Ishikawa (cell line): ENCODE measurements at regions not wholly inside any gene's neighbourhood (a gene's known extent, or its start where the extent isn't known, plus 50 kb on each side); places are given as distances from the start of the nearest gene placed in this dataset.

Experiments
- CEBPB ChIP-seq: IDR thresholded peaks from 2 replicates; pipeline ENCODE4 v1.6.1; 2012
- CREB1 ChIP-seq: IDR thresholded peaks from 2 replicates; pipeline ENCODE4 v1.6.1; 2012; ENCODE audit warnings: low read depth
- EGR1 ChIP-seq: IDR thresholded peaks from 2 replicates; pipeline ENCODE4 v1.6.1; 2012
- EP300 ChIP-seq: IDR thresholded peaks from 2 replicates; pipeline ENCODE4 v1.6.1; 2012; ENCODE audit warnings: borderline replicate concordance
- FOXM1 ChIP-seq: IDR thresholded peaks from 2 replicates; pipeline ENCODE4 v1.6.1; 2012; ENCODE audit warnings: low read depth, borderline replicate concordance
- MAX ChIP-seq: IDR thresholded peaks from 2 replicates; pipeline ENCODE4 v1.6.1; 2012
- NFIC ChIP-seq: IDR thresholded peaks from 2 replicates; pipeline ENCODE4 v1.6.1; 2012
- REST ChIP-seq: IDR thresholded peaks from 2 replicates; pipeline ENCODE4 v1.6.1; 2012; ENCODE audit warnings: low read depth, mild to moderate bottlenecking
- TAF1 ChIP-seq: IDR thresholded peaks from 2 replicates; pipeline ENCODE4 v1.6.1; 2012; ENCODE audit warnings: low read depth, mild to moderate bottlenecking
- TCF12 ChIP-seq: IDR thresholded peaks from 2 replicates; pipeline ENCODE4 v1.6.1; 2012; ENCODE audit warnings: low read depth
- USF1 ChIP-seq: IDR thresholded peaks from 2 replicates; pipeline ENCODE4 v1.6.1; 2012
- YY1 ChIP-seq: IDR thresholded peaks from 2 replicates; pipeline ENCODE4 v1.6.1; 2012; ENCODE audit warnings: low read depth

GRCh38 chr4:79679859-79680258 is 271.8 kb upstream of the GK2 start:
- TF ChIP-seq CEBPB (no peak), EP300 (no peak), TAF1 (no peak), NFIC (no peak), MAX (no peak), EGR1 (no peak), TCF12 (no peak), FOXM1 (no peak), YY1 (no peak), REST (no peak), CREB1 (no peak), USF1 (no peak)
